CD4-positive, alpha-beta T cell treated with Interleukin-15 for 1 hour (primary cell): ENCODE measurements at regions not wholly inside any gene's neighbourhood (a gene's known extent, or its start where the extent isn't known, plus 50 kb on each side); places are given as distances from the start of the nearest gene placed in this dataset.

Experiments
- DNase-seq: peaks from one replicate; pipeline ENCODE4 v3.0.0-alpha.2; 2020

DNA sequence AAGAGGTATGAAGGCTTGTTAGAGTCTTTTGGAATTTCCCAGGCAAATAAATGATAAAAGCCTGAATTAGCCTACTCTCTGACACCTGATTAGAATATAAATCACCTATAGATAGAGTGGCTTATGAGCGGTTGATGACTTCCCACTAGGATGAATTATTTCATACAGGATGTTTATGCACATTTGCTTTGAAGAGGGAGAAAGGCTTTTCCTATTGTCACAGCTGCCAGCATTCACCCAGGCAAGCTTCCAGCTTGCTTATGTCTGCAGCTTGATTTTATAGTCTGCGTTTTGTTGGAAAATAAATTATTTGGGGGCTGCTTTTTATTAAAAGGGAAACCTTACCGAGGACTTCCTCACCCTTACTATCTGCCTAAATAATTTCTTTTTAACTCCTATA lies 51.3 kb upstream of the EIF2S2 start:
- no peak for DNase-seq

DNA sequence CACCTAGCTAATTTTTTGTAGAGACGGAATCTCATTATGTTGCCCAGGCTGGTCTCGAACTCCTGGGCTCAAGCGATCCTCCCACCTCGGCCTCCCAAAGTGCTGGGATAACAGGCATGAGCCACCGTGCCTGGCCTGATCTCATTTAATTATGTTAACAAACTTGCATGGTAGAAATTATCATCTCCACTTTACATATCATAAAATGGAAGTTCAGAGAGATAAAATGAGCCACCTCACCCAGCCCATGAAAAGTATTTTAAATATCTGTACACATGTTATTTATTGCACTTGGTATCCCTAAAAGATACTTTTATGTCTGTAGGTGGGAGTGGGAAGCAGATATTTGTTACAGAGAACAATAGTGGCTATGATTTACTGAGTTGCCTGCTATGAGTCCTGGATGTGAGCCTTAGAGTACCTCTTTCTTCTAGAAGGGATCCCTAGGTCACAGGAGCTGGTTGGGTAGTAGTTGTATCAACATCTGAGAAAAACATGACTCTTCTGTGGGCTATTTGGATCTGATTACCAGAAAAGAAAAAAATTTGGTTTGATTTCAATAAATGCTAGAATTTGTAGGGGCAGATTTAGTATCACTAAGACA lies 52.4 kb upstream of the EIF2S2 start:
- no peak for DNase-seq

DNA sequence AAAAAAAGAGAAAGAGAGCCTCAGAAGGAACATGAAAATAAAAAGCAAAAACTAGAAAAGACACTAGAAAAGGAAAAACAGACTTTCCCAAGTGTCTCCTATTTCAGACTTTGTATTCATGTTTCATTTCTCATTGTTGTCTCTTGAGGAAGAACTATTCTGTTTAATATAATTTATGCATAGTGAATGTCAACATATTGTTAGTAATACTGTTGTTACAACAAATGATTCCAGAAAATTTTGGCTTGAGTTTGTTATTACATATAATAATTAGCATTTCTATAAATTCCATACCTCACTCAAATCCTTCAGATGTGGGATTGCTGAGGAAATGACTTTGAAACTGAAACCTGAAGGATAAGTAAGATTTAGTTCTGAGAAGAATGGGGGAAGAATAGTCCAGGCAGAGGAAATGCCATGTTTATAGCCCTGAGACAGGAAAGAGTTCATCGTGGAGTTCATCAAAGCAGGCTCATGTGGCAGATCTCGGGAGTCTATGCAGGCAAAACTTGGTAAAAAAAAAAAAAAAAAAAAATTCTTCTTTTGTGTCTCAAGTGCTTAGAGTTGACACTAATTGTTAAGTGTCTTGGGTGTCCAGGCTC lies 53.1 kb upstream of the EIF2S2 start:
- no peak for DNase-seq

DNA sequence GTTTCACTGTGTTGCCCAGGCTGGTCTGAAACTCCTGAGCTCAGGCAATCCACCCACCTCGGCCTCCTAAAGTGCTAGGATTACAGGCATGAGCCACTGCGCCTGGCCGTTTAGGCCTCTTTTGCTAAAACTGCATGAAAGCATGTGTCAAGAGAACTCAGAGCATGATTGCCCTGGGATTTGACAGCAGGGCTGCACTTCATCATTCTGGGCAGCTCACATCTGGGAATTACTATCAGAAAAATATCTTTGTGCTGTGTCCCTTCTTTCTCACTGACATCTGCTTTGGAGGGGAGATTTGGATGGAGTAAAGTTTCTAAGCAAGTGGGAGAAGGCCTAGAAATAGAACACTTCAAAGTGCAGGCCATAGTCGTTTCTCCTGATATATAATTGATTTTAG lies 59.6 kb upstream of the EIF2S2 start:
- no peak for DNase-seq

DNA sequence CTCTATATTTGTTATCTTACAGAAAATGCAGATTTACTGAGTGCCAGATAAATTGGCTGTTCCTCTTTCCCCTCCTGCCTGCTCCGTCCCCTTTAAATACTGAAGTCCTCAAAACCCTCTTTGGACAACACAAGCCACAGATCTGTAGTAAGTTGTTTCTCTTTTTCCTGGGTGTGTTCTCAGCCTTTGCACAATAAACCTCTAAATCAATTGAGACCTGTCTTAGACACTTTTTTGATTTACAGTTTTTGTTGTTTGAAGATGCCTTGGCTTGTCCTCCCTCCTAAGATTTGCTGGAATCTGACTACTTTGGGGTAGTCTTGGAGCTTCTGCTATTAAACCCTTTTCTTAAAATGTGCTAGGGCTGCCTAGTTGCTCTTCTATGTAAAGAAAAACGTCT lies 60.9 kb upstream of the EIF2S2 start:
- no peak for DNase-seq

DNA sequence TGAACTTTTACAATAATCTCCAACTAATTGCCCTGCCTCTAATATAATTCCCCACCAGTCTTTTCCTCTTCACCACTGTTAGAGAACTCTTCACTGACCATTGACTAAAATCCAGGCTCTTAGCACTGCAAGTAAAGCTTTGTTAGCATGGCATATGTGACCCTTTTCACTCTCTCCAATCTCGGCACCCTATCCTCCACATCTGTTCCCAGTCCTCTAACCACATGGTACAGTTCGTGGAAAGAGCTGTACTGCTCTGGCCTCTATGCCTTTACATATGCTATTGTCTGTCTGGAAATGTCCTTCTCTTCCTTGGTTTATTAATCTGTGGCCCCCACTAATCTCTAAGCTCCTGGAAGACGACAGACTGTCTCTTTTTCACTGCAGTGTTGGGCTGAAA lies 63.0 kb upstream of the EIF2S2 start:
- no peak for DNase-seq

DNA sequence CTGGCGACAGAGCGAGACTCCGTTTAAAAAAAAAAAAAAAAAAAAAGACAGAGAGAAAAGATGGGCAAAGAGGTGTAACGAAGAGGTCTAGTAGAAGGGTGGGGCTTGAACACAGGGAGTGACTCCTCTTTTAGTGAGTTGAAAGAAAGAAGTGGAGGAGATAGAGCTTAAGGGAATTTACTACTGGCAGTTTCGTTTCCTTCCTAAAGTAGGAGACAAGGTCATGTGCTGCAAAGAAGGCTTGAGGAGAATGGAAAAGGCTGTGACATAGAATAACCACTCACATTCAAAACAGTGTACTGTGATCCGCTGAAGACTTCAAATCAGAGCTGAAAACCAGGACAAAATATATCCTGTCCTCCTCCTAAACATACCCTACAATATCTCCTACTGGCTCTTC lies 63.8 kb upstream of the EIF2S2 start:
- no peak for DNase-seq

DNA sequence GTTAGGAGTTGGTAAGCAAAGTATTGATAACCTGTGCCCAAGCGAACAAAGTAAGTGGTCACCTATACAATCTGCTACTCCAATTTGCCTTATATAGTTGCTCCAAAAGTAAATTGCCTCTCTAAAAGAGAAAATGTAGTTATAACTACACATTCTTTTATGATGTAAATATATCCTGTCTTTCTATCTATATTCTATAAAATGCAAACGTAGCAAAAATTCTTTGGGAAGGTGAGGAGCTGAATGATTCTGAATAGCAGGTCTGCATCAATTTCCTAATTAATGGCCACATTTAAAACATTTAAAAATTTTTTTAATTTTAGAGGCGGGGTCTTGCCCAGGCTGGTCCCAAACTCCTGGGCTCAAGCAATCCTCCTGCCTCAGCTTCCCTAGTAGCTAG lies 64.2 kb upstream of the ASIP start:
- DNase-seq, result no peak

DNA sequence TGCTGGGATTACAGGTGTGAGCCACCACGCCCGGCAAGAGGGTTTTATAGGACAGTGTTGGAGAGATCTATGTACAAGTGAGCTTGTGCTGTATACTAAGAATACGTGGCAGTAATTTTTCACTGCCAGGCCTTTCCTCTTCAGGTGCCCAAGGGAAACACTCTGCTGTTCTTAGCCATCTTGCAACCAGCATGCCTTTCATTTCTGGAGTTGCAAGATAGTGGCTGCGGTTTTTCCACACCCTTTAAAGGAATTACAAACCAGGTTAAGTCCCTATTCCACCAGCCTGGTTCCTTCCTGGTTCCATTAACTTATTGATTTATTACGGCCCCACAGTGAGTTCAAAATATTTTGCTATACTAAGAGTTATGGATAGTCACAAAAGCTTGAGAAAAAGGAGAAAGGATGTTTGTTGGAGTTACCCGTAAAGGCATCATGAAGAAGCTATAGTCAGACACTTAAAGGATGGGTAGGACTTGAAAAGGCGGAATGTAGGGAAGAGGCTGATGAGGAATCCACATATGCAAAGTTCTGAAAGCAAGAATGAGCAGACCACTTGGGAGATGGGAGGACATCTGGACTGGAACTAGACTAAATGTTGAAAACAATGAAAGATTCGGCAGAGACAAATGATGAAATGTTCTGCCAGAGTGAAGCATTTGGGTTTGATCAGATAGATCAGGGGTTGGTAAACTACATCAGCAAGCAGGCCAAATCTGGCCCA lies 61.4 kb upstream of the ASIP start:
- no peak for DNase-seq

DNA sequence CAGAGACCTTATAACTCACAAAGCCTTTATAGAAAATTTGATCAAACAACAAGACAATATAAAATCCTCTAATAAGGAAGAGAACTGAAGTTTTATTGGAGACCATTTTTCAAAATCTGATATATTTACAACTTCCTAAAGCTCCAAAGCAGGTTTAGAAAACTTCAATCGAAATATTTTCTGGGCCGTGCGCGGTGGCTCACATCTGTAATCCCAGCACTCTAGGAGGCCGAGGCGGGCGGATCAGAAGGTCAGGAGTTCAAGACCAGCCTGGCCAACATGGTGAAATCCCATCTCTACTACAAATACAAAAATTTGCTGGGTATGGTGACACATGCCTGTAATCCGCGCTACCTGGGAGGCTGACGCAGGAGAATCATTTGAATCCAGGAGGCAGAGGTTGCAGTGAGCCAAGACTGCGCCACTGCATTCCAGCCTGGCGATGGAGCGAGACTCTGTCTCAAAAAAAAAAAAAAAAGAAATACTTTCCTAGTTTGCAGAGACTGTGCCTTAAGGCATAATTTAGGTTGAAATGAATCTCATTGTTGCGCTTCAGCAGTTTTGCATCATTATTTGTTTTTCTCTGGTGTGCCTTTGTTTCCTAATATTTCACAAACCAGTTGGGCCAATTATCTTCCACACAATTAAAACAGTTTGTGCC lies 60.6 kb upstream of the ASIP start:
- no peak for DNase-seq

DNA sequence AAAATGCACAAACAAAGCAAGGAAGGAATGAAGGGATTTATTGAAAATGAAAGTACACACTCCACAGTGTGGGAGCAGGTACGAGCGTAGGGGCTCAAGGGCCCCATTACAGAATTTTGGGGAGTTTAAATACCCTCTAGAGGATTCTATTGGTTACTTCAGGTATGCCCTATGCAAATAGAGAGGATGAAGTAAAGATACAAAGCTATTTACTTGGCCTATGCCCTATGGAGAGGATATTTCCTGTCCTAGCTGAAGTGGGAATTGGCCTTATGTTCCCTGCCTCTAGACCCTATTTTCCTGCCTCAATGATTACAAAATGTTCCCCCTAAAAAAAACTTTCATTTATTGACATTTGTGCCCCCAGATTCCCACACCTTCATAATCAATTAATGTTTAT lies 59.7 kb upstream of the ASIP start:
- DNase-seq, result no peak

DNA sequence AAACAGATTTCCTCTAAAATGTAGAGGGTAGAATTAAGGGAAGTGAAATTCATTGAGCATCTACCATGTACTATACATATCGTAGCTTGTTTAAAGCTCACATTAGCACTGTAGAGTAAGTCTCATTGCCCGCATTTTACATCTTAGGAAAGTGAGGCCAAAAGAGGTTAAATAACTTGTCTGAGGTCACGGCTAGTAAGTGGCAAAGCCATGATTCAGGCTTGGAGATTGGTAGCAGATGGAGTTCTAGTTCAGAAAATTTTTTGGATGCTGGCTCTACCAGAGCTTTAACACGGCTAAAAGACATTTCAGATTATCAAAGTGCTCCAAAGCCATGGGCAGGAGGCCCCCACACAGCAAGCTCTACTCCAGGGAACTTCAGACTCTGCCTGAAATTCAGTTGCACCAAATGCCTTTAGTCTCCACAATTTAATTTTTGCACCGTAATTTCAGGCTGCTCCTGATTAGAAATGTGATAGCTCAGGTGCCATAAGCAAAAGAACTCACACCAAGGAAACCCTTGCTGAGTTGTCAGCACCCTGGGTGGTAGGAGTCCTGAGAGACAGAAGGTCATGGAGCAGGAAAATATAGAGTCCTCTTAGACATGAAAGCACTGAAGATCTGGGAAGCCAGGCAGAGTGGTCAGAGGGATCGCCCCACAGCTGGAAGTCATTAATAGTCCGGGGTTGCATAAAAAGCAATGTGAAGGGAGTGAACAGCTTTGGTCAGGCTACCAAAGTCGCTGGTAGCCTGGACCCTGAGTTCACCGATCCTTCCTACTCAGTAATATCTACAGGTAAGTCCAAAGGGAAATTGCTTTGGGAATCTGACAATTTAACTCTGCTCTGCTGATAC lies 55.2 kb upstream of the ASIP start:
- no peak for DNase-seq

DNA sequence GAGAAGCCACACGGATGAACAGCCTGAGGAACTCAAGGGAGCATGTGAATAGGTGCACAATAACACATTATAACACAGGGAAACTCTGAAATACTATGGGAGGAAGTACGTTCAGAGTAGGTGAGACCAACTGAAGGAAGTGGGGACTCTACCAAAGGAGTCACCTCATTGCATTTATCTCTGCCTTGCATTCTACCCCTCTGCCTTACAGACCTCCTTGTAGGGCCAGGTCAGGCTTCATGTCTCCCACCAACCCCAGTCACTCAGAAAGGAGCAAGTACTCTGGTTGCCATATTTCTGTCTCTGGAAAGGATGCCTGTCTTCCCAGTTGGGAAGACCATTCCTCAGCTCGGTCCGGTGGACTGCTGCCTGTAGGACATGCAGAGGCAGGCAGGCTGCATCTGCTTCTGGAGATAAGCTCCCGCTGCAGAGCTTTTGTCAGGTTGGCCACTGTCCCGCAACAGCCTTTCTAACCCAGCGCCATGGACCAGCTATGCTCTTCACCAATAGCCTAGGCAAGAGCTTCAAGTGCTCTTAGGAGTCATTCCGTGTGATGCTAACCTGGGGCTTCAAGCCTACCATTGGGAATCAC lies 51.6 kb upstream of the ASIP start:
- DNase-seq, result no peak

DNA sequence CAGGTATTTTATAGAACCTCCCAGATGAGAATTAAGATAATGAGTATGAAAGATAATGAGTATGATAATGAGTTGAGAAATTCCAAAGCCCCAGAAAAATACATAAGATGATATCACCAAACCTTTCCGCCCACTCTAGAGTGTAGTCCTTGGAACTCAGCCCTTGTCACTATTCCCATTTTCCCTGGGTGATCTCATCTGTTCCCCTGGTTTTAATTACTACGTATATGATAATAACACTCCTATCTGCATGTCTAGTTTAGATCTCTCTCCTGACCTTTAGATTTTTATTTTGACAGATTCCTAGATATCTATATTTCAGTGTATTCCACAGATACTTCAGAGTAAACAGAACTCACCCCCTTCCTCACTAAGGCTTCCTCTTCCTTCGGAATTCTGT lies 51.0 kb upstream of the ASIP start:
- DNase-seq, result no peak

DNA sequence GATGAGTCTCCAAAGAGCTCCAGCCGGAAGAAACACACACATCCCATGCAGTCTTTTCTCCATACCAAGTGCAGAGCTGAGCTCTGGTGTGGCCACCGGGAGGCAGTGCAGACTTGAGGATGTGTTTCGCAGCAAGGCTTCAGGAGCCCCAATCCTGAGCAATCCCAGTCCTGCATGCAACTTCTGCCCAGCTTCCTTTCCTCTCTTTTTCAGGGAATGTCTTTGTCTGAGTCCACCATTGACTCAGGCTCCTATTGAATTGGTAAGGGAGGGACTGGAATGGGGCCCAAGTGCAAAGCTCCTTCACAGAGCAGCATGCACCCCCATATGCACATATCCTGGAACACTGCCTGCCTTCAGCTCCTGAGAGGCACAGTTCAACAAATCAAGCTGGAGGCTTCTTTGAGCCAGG lies 50.5 kb upstream of the ASIP start:
- DNase-seq, result peak; percentile 18
